ENCODE measurements at regions not wholly inside any gene's neighbourhood (a gene's known extent, or its start where the extent isn't known, plus 50 kb on each side); places are given as distances from the start of the nearest gene placed in this dataset.
"Not testable (repeated sequence)": the region's sequence is repeated elsewhere in the genome, so short reads cannot be mapped to it uniquely, and the experiment has no call there.

DNA sequence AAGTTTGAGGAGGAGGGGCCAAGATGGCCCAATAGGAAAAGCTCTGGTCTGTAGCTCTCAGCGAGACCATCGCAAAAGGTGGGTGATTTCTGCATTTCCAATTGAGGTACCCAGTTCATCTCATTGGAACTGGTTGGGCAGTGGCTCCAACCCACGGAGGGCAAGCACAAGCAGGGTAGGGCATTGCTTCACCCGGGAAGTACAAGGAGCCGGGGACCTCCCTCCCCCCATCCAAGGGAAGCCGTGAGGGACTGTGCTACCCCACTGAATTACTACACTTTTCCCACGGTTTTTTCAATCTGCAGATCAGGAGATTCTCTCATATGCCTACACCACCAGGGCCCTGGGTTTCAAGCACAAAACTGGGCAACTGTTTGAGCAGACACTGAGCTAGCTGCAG lies 58.0 kb upstream of the EFCAB3 start:
- DNase-seq = no peak

DNA sequence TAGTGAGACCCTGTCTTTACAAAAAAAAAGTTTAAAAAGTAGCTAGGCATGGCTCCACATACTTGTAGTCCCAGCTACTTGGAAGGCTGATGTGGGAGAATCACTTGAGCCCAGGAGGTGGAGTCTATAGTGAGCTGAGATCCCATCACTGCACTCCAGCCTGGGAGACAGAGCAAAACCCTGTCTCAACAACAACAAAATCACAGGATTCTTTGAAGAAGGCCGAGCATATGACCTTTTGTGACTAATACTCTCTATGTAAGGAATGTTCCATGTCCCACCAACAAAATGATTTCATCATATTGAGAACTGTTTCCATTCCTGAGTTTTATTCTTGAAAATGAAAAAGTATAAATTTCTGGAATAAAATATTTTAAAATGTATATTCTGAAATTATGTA lies 58.9 kb upstream of the EFCAB3 start:
- DNase-seq = no peak

DNA sequence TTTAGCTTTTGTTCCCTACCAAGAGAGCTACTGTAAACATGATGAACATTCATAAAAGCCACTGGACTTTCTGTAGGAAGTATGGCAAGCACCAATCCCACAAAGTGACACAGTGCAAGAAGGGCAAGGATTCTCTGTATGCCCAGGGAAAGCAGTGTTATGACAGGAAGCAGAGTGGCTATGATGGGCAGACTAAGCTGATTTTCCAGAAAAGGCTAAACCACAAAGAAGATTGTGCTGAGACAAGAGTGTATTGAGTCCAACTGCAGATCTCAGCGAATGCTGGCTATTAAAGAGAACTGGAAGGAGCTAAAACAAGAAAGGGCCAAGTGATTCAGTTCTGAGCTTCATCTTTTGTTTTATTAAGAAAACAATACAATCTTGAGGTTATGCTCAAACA lies 60.5 kb upstream of the EFCAB3 start:
- DNase-seq = no peak

DNA sequence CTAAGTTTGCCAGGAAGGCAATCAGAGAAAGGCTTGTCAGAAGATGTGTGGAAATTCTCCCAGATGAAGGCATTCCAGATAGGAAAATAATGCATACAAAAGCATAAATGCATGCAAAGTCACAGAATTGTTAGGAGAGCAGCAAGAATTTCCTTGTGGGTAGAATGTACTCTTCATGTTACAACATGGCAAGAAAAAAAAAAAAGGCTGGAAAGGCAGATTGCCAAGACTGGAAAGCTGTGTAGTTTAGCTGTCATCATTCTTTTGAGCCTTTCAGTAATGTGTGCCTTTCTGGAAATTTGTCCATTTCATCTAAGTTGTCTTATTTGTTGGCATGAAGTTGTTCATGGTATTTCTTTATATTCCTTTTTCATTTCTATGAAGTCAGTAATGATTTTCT lies 71.0 kb upstream of the EFCAB3 start:
- no peak for DNase-seq

DNA sequence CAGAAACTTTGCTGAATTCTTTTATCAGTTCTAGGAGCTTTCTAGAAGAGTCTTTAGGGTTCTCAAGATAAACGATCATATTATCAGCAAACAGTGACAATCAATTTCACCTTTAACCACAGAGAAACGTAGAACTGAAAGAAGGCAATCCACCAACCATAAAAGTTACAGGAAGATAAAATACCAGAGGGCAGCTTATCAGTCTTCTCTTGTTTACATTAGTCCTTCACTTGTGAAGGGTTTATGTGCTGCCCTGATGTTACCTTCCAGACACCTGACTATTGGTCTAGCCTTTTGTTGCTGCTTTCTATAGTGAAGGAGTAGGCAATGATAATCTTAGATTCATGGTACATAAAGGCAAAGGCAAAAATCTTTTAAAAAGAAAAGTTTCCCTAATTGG lies 73.2 kb upstream of the EFCAB3 start:
- no peak for DNase-seq

DNA sequence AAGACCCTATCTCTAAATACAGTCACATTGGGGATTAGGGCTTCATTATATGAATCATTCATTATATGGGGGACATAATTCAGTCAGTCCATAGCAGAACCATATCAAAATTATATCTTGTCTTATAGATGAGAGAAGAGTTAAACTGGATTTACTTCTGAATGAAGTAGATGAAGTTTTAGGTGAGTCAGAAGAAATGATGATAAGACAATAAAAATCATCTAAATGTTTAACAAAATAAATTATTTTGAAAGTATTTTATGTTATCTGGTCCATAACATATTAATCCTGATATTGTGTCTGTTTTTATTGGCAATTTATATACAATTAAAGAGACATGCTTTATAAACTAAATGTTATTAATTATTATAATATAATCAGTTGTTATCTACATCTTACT lies 76.9 kb upstream of the EFCAB3 start:
- DNase-seq = no peak

DNA sequence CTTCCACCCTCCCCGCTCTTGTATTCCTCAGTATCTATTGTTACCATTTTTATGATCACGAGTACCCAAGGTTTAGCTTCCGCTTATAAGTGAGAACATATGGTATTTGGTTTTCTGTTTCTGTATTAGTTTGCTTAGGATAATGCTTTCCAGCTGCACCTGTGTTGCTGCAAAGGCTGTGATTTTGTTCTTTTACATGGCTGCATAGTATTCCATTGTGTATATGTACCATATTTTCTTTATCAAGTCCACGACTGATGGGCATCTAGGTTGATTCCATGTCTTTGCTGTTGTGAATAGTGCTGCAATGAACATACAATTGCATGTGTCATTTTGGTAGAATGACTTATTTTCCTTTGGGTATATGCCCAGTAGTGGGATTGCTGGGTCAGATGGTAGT lies 79.7 kb upstream of the EFCAB3 start:
- DNase-seq = no peak

DNA sequence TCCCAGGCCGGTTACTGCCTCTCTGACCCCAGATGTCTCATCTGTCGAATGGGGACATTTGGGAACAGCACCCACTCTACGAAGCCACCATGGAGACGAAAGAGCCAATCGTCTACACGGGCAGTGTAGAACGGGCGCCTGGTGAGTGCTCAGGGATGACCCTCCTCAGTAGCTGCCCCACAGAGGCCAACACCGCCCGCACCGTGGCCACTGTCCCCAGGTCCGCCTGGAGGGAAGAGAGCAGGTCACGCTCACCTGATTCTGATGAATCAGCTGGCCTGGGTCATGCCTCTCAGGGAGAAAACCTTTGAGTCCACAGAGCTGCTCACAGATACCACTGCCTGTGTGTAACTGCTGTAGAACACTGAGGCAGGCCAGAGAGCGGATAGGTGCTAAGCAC lies 105.1 kb upstream of the EFCAB3 start:
- DNase-seq = not testable (repeated sequence)

DNA sequence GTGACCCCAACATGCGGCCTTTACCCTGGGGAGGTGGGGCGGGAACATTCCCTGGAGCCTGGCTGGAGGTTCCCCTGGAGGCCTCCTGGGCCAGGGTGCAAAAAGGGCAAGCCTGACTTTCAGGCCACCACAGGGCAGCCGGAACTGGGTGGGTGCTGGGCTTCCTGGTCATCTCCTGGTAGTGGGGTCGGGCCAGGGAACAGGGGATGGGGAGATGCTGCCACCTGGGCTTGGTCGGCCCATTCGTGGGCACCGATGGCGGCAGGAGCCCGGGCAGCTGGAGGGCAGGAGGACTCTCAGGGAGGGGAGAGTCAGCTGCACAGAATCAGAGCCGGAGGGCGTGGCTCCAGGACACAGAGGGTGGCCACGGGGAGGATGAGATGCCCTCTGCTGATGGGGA lies 112.0 kb upstream of the EFCAB3 start:
- not testable (repeated sequence) for DNase-seq

DNA sequence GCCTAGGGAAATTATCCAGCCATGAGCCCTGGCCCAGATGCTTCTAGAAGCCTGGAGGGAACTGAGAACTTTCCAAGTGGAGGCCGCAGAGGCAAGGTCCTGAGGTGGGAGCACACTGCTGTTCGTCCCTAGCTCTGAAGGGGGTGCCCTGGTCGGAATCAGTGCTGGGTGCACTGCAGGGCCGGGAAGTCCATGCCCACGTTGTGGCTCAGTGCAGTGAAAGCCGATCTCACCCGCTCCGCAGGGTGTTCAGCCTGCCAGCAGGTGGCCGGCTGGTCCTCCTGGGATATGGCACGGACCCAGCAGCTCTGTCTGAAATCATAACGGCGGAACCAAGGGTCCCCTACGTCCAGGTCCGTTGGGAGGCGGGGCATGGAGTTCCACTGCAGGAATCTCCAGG lies 115.4 kb upstream of the EFCAB3 start:
- not testable (repeated sequence) for DNase-seq

DNA sequence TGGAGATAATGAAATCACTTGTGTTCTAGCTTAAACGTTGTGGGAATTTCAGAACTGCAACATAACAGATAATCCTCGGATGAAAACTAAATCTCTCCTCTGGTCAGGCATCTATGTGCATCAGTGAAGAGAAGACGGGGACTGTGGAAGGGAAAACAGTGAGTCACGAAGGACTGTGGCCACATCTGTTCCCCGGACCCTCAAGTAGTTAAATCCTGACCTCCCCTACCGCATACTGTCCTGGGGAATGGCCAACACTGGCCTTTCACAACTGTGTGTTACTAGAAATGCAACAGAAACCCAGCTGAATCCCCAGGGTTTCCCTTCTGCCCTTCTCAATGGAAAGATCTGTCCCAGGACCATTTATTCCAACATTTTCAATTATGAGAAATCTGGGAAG lies 124.6 kb upstream of the EFCAB3 start:
- not testable (repeated sequence) for DNase-seq

DNA sequence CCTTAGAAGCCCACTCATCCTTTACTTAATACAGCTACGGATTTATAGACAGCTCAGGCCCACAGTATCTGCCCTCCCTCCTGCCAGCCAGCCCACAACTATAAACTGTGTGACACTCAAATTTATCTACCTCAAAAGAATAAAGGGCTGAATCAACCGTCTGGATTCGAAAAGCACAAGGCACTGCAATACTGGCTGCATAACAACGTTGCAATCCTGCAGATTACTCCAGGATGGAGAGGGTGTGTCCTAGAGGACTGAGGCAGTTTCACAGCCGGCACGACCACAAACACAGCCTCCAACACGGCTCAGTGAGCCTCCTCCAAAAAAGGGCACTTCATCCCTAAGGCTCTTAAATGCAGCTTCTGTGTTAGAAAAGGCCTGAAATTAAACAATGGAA lies 138.3 kb upstream of the EFCAB3 start:
- DNase-seq = not testable (repeated sequence)

DNA sequence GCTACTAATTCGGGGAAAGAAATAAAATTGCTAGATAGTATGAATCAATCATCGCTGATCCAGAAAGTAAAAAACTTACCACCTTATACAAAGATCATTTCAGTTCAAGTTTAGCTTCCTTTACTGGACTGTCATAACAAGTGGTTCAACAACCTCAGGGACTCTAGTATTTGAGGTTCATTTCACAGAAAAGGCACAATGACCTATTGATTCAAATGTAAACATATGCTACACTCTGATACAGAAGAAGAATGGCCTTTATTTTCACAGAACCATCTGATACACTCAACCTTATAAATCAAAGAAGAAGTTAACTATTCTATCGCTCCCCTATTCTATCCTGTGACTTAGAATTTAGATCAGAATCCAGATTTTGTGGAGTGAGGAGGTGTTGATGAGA lies 140.8 kb upstream of the EFCAB3 start:
- not testable (repeated sequence) for DNase-seq

DNA sequence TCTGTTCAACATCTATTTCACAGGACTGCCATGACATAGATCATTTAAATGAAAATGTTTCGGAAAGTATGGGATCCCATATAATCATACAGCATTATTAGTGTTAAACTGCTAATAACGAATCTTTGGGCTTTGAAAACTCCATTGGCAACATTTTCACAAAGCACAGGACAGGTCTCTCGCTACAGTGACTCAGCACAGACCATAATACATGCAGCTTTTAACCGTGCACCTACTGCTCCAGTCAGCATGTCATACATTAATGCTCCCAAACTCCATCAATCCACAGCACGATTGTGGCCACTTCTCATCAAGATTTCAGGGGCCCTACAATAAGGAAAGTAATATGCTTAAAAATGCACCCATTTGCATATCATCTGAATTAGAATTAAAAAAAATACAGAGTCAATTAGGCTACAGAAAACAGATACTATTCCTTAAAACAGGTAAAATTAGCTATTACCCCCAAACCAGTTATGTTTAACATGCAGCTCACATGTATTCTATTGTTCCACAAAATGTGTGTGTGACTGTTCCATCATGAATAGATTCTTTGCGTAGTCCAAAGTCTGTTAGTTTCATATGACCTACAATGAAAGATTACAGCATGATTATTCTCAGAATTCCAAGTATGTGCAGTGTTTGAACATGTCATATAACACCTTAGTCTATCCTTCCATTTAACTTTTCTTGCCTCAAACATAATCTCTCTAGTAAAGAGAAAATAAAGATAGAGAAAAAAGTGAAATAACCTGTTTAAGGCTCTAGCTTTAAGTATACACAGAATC lies 141.6 kb upstream of the EFCAB3 start:
- DNase-seq = not testable (repeated sequence)

DNA sequence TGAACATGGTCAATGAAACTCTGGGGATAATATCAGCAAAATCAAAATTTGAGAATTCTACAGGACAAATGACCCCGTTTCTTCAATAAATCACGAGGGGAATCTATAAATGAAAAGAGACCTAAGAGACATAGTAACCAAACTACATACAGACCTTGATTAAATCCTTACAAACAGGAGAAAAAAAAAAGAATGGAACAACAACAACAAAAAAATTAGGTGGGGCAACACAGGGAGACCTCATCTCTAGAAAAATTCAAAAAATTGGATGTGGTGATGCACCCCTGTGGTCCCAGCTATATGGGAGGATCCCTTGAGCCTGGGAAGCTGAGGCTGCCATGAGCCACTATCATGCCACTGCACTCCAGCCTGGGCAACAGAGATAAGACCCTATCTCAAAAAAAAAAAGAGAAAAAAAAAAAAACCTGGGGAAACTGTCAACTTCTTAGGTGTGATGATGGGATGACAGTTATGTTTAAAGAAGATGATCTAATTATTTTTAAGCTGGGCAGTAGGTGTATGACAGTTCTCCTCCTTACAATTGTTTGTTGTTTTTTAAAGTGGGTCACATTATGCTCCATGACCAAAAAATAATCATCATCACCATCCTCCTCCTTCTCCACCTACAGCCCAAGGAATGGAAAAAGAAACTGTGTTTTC lies 146.4 kb upstream of the EFCAB3 start:
- DNase-seq = not testable (repeated sequence)

DNA sequence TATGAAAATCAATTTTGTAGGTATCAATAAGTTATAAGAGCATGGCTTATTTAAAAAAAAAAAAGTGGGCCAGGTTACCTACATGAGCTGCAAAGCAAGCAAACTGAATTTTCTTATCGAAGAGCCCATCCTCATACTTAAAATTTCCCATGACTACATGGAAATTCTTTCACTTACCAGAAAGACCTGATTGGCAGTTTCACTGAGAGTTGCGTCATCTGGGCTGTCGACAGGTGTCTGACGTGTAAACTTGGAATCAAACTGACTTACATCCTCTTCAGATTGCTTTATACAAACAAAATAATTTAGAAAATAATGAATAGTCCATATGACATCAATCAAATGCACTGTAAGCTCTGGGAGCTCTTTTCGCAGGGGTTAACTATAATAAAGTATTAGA lies 149.1 kb upstream of the EFCAB3 start:
- not testable (repeated sequence) for DNase-seq

DNA sequence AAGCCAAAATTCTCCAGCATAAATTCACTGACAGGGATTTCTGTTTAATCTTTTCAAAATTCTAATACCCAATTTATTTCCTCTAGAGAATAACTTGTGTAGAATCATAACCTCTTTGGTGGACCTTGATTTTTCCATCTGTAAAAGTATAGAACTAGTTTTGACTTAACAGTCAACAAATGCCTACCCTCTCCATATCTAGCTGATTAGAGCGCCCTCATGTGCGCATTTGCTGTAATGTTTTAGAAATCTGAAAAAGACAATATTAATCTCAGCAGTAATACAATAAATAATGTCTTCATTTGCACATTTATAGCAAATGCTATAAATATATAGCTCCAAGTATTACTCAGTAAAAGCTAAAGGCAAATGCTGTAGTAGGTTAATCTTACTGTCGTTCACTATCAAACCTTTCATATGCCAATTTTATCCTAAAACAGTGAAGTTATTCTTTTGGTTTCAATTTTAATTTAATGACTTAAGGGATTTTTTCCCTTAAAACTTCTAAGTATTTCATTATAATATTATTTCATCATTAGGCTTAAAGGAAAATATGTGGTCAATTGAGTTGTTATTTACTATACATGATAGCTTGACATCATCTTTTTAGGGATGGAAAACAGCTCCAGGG lies 153.6 kb upstream of the EFCAB3 start:
- DNase-seq = not testable (repeated sequence)

DNA sequence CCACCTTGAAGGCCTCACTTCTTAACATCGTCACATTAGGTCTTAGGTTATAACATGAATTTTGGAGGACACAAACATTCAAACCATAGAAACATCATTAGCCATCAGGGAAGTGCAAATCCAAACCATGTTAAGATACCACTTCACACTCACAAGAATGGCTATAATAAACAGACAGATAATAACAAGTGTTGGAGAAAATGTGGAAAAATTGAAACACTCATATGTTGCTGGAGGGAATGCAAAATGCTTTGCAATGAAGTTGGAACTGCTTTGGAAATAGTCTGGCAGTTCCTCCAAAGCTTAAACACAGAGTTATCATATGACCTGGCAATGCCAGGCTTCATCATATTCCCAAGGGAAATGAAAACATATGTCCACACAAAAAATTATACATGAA lies 156.8 kb upstream of the EFCAB3 start:
- not testable (repeated sequence) for DNase-seq

DNA sequence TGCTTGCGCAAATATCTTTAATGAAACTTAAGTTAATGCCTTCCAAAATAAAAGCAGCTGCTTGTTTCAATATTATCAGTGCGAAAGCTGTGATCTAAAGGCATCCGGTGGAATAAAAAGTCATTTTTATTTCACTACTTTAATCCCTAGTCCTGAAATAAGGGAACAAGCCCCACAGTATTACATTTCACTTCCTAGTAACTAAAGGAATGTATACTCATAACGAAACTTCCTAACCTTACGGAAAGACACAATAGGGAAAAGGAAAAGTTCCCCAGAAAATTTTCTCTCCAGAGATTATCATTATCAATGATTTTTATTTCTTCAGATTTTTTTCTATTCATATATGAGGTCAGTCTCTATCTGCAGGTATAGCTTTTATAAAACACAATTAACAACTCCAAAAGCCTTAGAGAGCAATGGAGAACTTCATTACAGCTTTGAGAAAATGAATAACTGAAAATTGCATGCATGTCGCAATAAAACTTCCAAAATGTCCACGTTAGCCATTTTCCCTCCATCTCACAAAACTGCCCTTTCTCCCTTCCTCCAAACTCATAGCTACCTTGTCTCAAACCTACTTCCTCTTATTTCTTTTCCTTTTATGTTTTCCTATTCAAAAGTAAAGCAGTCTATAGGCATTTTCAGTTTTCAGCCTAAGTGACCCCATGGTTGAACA lies 154.3 kb upstream of the MED13 start:
- no peak for DNase-seq

DNA sequence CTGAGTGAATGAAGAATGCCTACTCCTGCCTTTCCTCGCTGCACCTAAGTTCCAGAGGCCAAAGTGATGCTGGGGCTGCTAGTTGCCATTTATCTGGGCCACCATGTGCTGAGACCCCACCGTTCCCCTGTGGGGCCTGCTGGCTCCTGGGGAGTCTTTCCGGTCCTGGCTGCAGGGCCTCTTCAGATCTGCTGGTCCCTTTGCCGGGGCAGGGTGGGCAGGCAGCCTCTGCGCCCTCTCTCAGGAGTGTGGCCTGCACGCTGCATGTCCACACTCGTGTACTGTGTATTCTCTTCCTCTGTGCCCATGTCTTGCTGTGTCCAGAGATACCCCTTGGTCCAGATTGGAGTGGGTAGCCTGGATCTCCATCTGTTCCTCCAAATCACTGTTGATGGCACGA lies 151.8 kb upstream of the MED13 start:
- DNase-seq = no peak

DNA sequence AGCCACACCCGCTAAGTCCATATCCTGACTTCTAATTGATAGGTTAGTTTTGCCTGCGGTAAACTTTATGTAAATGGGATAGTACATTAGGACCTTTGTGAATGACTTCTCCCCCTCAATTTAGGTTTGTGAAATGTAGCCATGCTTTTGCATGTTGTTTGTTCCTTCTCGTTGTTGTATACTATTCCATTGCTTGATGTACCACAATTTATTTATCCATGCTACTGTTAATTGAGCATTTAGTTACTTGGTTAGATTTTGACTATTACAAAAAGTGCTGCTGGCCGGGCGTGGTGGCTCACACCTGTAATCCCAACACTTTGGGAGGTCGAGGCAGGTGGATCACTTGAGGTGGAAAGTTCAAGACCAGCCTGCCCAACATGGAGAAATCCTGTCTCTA lies 150.8 kb upstream of the MED13 start:
- DNase-seq = not testable (repeated sequence)

DNA sequence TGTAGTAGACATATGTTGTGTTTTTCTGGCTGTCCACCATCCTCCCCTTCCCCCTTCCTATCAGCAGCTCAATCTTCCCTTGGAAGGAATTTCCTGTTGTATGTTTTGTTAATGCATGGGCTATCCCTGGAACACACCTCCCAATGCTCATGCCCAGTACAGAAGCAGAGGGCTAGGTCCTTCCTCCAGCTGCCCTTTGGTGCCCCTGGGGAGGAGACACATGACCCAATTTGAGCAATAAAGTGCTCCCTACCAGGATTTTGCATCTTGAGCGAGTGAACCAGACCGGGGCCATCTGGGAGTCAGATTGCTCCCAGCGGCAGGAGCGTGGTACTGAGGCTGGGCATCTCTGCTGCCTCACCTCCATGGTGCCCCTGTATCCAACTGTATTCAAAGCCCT lies 141.5 kb upstream of the MED13 start:
- no peak for DNase-seq

DNA sequence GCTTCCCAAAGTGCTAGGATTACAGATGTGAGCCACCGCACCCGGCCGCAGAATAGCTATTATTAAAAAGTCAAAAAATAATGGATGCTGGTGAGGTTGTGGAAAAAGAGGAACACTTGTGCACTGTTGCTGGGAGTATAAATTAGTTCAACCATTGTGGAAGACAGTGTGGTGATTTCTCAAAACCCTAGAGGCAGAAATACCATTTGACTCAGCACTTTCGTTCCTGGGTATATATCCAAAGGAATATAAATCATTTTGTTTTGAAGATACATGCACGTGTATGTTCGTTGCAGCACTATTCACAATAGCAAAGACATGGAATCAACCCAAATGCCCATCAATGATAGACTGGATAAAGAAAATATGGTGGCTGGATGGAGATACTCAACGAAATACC lies 132.1 kb upstream of the MED13 start:
- not testable (repeated sequence) for DNase-seq

DNA sequence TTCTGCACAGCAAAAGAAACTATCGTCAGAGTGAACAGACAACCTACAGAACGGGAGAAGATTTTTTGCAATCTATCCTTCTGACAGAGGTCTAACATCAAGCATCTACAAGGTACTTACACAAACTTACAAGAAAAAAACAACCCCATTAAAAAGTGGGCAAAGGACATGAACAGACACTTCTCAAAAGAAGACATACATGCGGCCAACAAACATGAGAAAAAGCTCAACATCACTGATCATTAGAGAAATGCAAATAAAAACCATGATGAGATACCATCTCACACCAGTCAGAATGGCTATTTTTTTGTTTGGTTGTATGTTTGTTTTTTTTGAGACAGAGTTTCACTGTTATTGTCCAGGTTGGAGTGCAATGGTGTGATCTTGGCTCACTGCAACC lies 131.5 kb upstream of the MED13 start:
- DNase-seq = not testable (repeated sequence)
